ENCODE measurements at regions not wholly inside any gene's neighbourhood (a gene's known extent, or its start where the extent isn't known, plus 50 kb on each side); places are given as distances from the start of the nearest gene placed in this dataset.
"Not testable (repeated sequence)": the region's sequence is repeated elsewhere in the genome, so short reads cannot be mapped to it uniquely, and the experiment has no call there.

DNA sequence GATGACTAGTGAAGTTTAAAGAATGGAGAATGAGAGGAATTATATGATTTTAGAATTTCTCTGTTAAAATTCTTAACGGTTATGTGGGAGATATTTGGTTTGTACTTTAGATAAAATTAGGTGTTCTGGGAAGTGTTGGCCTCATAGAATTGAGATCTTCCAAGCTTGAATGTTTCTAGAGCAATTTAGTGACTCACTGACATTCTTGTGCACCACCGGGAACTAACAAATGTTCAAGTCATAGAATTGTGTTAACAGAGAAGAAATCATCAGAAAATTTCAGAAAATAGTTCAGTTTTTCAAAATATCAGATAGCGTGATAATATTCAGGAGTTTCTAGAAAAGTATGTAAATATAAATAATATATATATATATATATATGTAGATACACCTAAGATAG is 67.9 kb upstream of the BMP5 start:
- peak in 1 of 2 experiments; percentile 42 for DNase-seq (ENCODE audit: low read depth in 1 of 2, low spot score in 2 of 2)
- no peak overlapping the region for H3K4me3 ChIP-seq
- H3K27ac ChIP-seq: peak overlapping the region; percentile 26
- H3K4me1 ChIP-seq (replicated peaks): peaks cover 10% of the 10 kb centered on the region
- H3K27me3 ChIP-seq (replicated peaks): no peaks in the 10 kb centered on the region
- no peaks in the 10 kb centered on the region for H3K36me3 ChIP-seq
- no peaks in the 10 kb centered on the region for H3K9me3 ChIP-seq (replicated peaks)

GRCh38 chr6:55941702-55942101 is 66.3 kb upstream of the BMP5 start:
- Histone ChIP-seq H3K4me1 (replicated peaks) (peaks cover 10% of the 10 kb centered on the region), H3K27ac (no peak overlapping the region), H3K9me3 (replicated peaks) (no peaks in the 10 kb centered on the region), H3K27me3 (replicated peaks) (no peaks in the 10 kb centered on the region), H3K4me3 (no peak overlapping the region), H3K36me3 (no peaks in the 10 kb centered on the region)
- no peak for DNase-seq (ENCODE audit: low read depth in 1 of 2, low spot score in 2 of 2)

- Histone ChIP-seq H3K4me3 (no peak overlapping the region), H3K36me3 (no peaks in the 10 kb centered on the region), H3K4me1 (replicated peaks) (peaks cover 4% of the 10 kb centered on the region), H3K27me3 (replicated peaks) (no peaks in the 10 kb centered on the region), H3K27ac (no peak overlapping the region), H3K9me3 (replicated peaks) (no peaks in the 10 kb centered on the region)
- DNase-seq (ENCODE audit: low read depth in 1 of 2, low spot score in 2 of 2): no peak
Observed at GRCh38 chr6:55937951-55938690, 62.7 kb upstream of the BMP5 start.

DNA sequence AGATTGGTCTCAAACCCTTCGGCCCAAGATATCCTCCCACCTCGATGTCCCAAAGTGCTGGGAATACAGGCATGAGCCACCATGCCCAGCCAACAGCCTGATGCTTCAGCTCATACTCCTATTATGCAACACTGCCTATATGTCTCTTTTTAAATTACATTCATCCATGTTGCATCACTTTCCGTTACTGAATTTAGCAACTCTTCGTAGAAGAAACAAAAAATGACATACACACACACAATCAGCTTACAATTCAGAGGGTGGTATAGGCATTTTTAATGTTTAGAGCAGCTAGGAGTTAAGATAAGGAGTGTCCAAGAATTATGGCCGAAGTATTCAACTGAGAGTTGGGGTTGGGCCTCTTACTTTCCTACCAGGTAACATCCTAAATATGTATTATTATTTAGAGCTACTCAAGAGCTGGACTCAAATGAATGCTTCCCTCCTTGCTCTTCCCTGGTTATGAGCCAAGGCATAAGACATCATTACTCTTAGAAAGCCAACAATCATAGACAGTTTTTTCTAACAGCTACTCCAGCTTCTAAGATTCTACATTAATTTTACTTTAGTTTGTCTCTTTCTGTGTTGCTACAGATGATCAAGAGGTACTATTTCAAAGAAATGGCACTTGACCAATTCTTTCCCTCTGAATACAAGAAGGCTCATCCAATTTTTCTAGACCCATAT is 62.0 kb upstream of the BMP5 start:
- no peaks in the 10 kb centered on the region for H3K4me1 ChIP-seq (replicated peaks)
- no peak for DNase-seq (ENCODE audit: low read depth in 1 of 2, low spot score in 2 of 2)
- no peaks in the 10 kb centered on the region for H3K27me3 ChIP-seq (replicated peaks)
- no peaks in the 10 kb centered on the region for H3K36me3 ChIP-seq
- no peak overlapping the region for H3K4me3 ChIP-seq
- no peak overlapping the region for H3K27ac ChIP-seq
- H3K9me3 ChIP-seq (replicated peaks): no peaks in the 10 kb centered on the region

- no peak for DNase-seq (ENCODE audit: low read depth in 1 of 2, low spot score in 2 of 2)
- H3K36me3 ChIP-seq: no peaks in the 10 kb centered on the region
- no peak overlapping the region for H3K4me3 ChIP-seq
Observed at GRCh38 chr6:55931101-55931500, 55.7 kb upstream of the BMP5 start.

GRCh38 chr6:55927713-55928112 is 52.3 kb upstream of the BMP5 start:
- not testable (repeated sequence) for H3K4me1 ChIP-seq (replicated peaks); H3K4me3 ChIP-seq; DNase-seq (ENCODE audit: low read depth in 1 of 2, low spot score in 2 of 2); H3K9me3 ChIP-seq (replicated peaks); H3K27ac ChIP-seq; H3K36me3 ChIP-seq; H3K27me3 ChIP-seq (replicated peaks)

More at GRCh38 chr6:55931101-55931500, 55.7 kb upstream of the BMP5 start:
- Histone ChIP-seq H3K27me3 (replicated peaks) (no peaks in the 10 kb centered on the region), H3K9me3 (replicated peaks) (no peaks in the 10 kb centered on the region), H3K27ac (no peak overlapping the region), H3K4me1 (replicated peaks) (no peaks in the 10 kb centered on the region)

DNA sequence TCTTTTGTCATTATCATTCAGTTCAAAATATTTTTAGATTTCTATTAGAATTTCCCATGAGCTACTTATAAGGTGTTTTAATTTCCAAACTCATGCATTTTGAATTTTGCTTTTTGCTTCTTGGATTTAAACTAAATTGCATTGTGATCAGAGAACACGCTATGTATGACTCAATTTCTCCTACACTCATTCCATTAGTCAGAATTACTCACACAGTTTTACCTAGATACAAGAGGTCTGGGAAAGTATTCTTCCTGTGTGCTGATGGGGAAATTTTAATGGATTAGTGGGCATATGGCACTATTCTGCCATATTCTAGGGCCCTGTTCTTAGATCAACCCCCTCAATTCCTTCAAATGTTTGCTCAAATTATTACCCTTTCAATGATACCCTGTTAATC is 49.9 kb upstream of the BMP5 start:
- peak in 1 of 2 experiments; percentile 55 for DNase-seq (ENCODE audit: low read depth in 1 of 2, low spot score in 2 of 2)
- peak overlapping the region; percentile 21; the same call in 1 of the 2 replicates for H3K27ac ChIP-seq
- no peaks in the 10 kb centered on the region for H3K36me3 ChIP-seq
- H3K4me3 ChIP-seq: no peak overlapping the region
- 0 out of 2 replicates have a peak, but pooled peaks cover 5% of the 10 kb centered on the region for H3K4me1 ChIP-seq (replicated peaks)
- no peaks in the 10 kb centered on the region for H3K9me3 ChIP-seq (replicated peaks)
- no peaks in the 10 kb centered on the region for H3K27me3 ChIP-seq (replicated peaks)

Data from SJSA1 (cell line).